GM12878 (cell line): ENCODE measurements at regions not wholly inside any gene's neighbourhood (a gene's known extent, or its start where the extent isn't known, plus 50 kb on each side); places are given as distances from the start of the nearest gene placed in this dataset.
A peak's percentile ranks its signal among the peaks of the same experiment; 100 is the strongest.

Experiments used
- ATF7 ChIP-seq: fragments of 450-650 bp; IDR thresholded peaks from 2 replicates; pipeline ENCODE4 v1.6.1; 2016; ENCODE audit warnings: low read depth, mild to moderate bottlenecking
- CBX3 ChIP-seq: fragments of 200-600 bp; sonication (generic); IDR thresholded peaks from 2 replicates; pipeline ENCODE4 v1.6.1; 2016; ENCODE audit warnings: low read depth, borderline replicate concordance
- CREB1 ChIP-seq: IDR thresholded peaks from 2 replicates; pipeline ENCODE4 v1.6.1; 2012; ENCODE audit warnings: low read depth, mild to moderate bottlenecking, inconsistent platforms
- CREM ChIP-seq: IDR thresholded peaks from 2 replicates; pipeline ENCODE4 v1.6.1; 2014; ENCODE audit warnings: antibody characterized with exemption, low read depth
- DPF2 ChIP-seq: fragments of 450-650 bp; IDR thresholded peaks from 2 replicates; pipeline ENCODE4 v1.6.1; 2017; ENCODE audit warnings: mild to moderate bottlenecking
- EP300 ChIP-seq, 2 experiments: fragments of 150-350 bp in 1 of 2; IDR thresholded peaks; 2 replicates each; pipeline ENCODE4 v1.6.1; 2011 to 2012; ENCODE audit warnings: low read depth in 2 of 2, low read length in 2 of 2, borderline replicate concordance in 1 of 2, improper control_type of control experiment in 1 of 2, inconsistent platforms in 1 of 2; ENCODE audit not compliant: control insufficient read depth in 1 of 2
- FOS ChIP-seq: IDR thresholded peaks from 3 replicates; pipeline ENCODE4 v1.6.1; 2011; ENCODE audit warnings: borderline replicate concordance; ENCODE audit not compliant: insufficient read length; ENCODE audit errors: extremely low read depth
- HDGF ChIP-seq: fragments of 450-650 bp; IDR thresholded peaks from 2 replicates; pipeline ENCODE4 v1.6.1; 2016; ENCODE audit warnings: antibody characterized with exemption
- IKZF1 ChIP-seq: fragments of 450-650 bp; conservative IDR thresholded peaks from 2 replicates; pipeline ENCODE4 v1.6.1; 2017; ENCODE audit warnings: antibody characterized with exemption, mild to moderate bottlenecking
- IKZF2 ChIP-seq, 2 experiments: fragments of 450-650 bp; IDR thresholded peaks; 2 replicates each; pipeline ENCODE4 v1.6.1; 2017; ENCODE audit warnings: mild to moderate bottlenecking in 2 of 2, moderate library complexity in 2 of 2
- MEF2B ChIP-seq: fragments of 450-650 bp; IDR thresholded peaks from 2 replicates; pipeline ENCODE4 v1.6.1; 2018; ENCODE audit warnings: mild to moderate bottlenecking, moderate library complexity; ENCODE audit not compliant: partially characterized antibody, poor library complexity, severe bottlenecking
- MTA2 ChIP-seq: fragments of 450-650 bp; IDR thresholded peaks from 2 replicates; pipeline ENCODE4 v1.6.1; 2016; ENCODE audit warnings: low read depth, mild to moderate bottlenecking, moderate library complexity
- MYC ChIP-seq: IDR thresholded peaks from 2 replicates; pipeline ENCODE4 v1.6.1; 2011; ENCODE audit warnings: mild to moderate bottlenecking, low read length, moderate library complexity, inconsistent platforms; ENCODE audit not compliant: insufficient read depth, insufficient replicate concordance, insufficient read length, severe bottlenecking
- NFXL1 ChIP-seq: fragments of 450-650 bp; IDR thresholded peaks from 2 replicates; pipeline ENCODE4 v1.6.1; 2017; ENCODE audit warnings: antibody characterized with exemption, mild to moderate bottlenecking, borderline replicate concordance
- RAD51 ChIP-seq: fragments of 450-650 bp; IDR thresholded peaks from 2 replicates; pipeline ENCODE4 v1.6.1; 2016; ENCODE audit warnings: moderate library complexity, mild to moderate bottlenecking, inconsistent platforms
- RB1 ChIP-seq: fragments of 450-650 bp; formaldehyde crosslinking; IDR thresholded peaks from 2 replicates; pipeline ENCODE4 v1.6.1; 2017; ENCODE audit warnings: mild to moderate bottlenecking, borderline replicate concordance
- SREBF2 ChIP-seq: IDR thresholded peaks from 2 replicates; pipeline ENCODE4 v1.6.1; 2012; ENCODE audit warnings: mild to moderate bottlenecking, low read length
- SUZ12 ChIP-seq: fragments of 200-600 bp; sonication (generic); IDR thresholded peaks from one replicate; pipeline ENCODE4 v1.6.1; 2018; ENCODE audit warnings: antibody characterized with exemption, mild to moderate bottlenecking; ENCODE audit not compliant: unreplicated experiment
- ZNF24 ChIP-seq: fragments of 450-650 bp; IDR thresholded peaks from 2 replicates; pipeline ENCODE4 v1.6.1; 2017; ENCODE audit warnings: antibody characterized with exemption, mild to moderate bottlenecking
- ZNF384 ChIP-seq: IDR thresholded peaks from 2 replicates; pipeline ENCODE4 v1.6.1; 2012; ENCODE audit warnings: low read depth, mild to moderate bottlenecking, low read length, improper control_type of control experiment, borderline replicate concordance
- ZNF622 ChIP-seq: fragments of 450-650 bp; IDR thresholded peaks from 2 replicates; pipeline ENCODE4 v1.6.1; 2017; ENCODE audit warnings: mild to moderate bottlenecking, inconsistent platforms
- TF ChIP-seq, protein P1 (sequence below): fragments of 450-650 bp; IDR thresholded peaks from 2 replicates; pipeline ENCODE4 v1.6.1; 2018; ENCODE audit warnings: mild to moderate bottlenecking, low read depth, moderate library complexity; ENCODE audit not compliant: partially characterized antibody
- TF ChIP-seq, protein P2 (sequence below): IDR thresholded peaks from 2 replicates; pipeline ENCODE4 v1.6.1; 2012; ENCODE audit warnings: improper control_type of control experiment, low read depth, low read length; ENCODE audit not compliant: insufficient replicate concordance

DNA sequence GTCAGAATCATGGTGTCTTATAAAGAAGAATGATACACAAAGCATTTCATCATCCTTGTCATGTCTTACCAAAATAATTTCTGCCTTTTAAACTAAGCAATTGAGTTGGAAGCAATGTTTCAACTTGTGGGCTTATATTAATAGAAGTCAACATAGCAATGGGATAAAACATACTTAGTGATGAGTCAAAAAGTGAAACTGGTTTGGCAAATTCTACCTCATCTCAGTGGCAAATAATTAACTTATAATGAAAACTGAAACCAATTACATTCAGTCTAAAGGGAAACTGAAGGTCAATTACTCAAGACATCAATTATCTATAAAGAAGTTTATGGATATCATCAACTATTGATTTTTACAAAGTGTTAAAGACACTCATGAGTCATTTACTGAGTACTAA is 463.8 kb downstream of the BMP2 start (continued):
- TF ChIP-seq, protein P1, sequence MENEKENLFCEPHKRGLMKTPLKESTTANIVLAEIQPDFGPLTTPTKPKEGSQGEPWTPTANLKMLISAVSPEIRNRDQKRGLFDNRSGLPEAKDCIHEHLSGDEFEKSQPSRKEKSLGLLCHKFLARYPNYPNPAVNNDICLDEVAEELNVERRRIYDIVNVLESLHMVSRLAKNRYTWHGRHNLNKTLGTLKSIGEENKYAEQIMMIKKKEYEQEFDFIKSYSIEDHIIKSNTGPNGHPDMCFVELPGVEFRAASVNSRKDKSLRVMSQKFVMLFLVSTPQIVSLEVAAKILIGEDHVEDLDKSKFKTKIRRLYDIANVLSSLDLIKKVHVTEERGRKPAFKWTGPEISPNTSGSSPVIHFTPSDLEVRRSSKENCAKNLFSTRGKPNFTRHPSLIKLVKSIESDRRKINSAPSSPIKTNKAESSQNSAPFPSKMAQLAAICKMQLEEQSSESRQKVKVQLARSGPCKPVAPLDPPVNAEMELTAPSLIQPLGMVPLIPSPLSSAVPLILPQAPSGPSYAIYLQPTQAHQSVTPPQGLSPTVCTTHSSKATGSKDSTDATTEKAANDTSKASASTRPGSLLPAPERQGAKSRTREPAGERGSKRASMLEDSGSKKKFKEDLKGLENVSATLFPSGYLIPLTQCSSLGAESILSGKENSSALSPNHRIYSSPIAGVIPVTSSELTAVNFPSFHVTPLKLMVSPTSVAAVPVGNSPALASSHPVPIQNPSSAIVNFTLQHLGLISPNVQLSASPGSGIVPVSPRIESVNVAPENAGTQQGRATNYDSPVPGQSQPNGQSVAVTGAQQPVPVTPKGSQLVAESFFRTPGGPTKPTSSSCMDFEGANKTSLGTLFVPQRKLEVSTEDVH = no peak
- no peak for TF ChIP-seq CREB1
- no peak for TF ChIP-seq NFXL1
- TF ChIP-seq MYC = no peak
- no peak for TF ChIP-seq SUZ12
- peak; percentile 49; the same call in 1 of the 2 replicates for TF ChIP-seq ZNF24
- TF ChIP-seq MEF2B = peak; percentile 42
- TF ChIP-seq IKZF1 = peak; percentile 54
- TF ChIP-seq CREM = no peak
- no peak for TF ChIP-seq FOS
- no peak for TF ChIP-seq HDGF
- TF ChIP-seq ZNF622 = no peak
- TF ChIP-seq, protein P2, sequence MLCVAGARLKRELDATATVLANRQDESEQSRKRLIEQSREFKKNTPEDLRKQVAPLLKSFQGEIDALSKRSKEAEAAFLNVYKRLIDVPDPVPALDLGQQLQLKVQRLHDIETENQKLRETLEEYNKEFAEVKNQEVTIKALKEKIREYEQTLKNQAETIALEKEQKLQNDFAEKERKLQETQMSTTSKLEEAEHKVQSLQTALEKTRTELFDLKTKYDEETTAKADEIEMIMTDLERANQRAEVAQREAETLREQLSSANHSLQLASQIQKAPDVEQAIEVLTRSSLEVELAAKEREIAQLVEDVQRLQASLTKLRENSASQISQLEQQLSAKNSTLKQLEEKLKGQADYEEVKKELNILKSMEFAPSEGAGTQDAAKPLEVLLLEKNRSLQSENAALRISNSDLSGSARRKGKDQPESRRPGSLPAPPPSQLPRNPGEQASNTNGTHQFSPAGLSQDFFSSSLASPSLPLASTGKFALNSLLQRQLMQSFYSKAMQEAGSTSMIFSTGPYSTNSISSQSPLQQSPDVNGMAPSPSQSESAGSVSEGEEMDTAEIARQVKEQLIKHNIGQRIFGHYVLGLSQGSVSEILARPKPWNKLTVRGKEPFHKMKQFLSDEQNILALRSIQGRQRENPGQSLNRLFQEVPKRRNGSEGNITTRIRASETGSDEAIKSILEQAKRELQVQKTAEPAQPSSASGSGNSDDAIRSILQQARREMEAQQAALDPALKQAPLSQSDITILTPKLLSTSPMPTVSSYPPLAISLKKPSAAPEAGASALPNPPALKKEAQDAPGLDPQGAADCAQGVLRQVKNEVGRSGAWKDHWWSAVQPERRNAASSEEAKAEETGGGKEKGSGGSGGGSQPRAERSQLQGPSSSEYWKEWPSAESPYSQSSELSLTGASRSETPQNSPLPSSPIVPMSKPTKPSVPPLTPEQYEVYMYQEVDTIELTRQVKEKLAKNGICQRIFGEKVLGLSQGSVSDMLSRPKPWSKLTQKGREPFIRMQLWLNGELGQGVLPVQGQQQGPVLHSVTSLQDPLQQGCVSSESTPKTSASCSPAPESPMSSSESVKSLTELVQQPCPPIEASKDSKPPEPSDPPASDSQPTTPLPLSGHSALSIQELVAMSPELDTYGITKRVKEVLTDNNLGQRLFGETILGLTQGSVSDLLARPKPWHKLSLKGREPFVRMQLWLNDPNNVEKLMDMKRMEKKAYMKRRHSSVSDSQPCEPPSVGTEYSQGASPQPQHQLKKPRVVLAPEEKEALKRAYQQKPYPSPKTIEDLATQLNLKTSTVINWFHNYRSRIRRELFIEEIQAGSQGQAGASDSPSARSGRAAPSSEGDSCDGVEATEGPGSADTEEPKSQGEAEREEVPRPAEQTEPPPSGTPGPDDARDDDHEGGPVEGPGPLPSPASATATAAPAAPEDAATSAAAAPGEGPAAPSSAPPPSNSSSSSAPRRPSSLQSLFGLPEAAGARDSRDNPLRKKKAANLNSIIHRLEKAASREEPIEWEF = peak; percentile 95
- TF ChIP-seq EP300 (IDR thresholded peaks at IDR 0.05; ENCODE audit: borderline replicate concordance in 1 of 2, control insufficient read depth in 1 of 2, low read depth in 2 of 2, low read length in 2 of 2) = 0 out of 4 replicates have a peak, but pooled peaks of 1 of the 2 experiments have one; percentile 21
- no peak for TF ChIP-seq CBX3
- no peak for TF ChIP-seq RB1
- TF ChIP-seq IKZF2 (IDR thresholded peaks at IDR 0.05) = peak; percentile 56 to 76; a peak in 3 of 4 replicates
- TF ChIP-seq ATF7 = peak; percentile 82
- TF ChIP-seq MTA2 = peak; percentile 98
- no peak for TF ChIP-seq ZNF384
- TF ChIP-seq SREBF2 = no peak
- TF ChIP-seq RAD51 = no peak
- TF ChIP-seq DPF2 = peak; percentile 92
